ENCODE measurements at regions not wholly inside any gene's neighbourhood (a gene's known extent, or its start where the extent isn't known, plus 50 kb on each side); places are given as distances from the start of the nearest gene placed in this dataset.

DNA sequence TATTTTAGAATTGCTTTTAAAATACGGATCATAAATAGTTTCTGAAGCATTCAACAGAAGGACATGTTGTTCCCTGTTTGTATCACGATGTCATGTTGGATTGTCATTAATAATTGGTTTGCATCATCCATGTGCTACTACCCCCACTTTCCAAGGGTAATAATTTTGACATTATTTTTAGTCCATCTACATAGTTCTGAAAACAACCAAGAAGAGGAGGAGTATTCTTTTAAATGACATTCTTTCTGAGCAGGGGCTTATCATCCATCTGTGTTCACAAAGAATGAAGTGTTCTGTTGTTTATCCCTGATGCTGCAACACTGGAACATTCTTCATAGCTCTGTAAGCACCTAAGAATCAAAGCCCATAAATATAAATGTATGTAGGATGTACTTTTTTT is 151.0 kb upstream of the CITED2 start:
- Histone ChIP-seq H3K4me2 (ENCODE audit: low read length) (no peak overlapping the region), H3K9ac (ENCODE audit: low read length) (no peak overlapping the region), H3F3A (ENCODE audit: insufficient read depth, low read length, poor library complexity, severe bottlenecking) (no peaks in the 10 kb centered on the region), H2AFZ (ENCODE audit: low read depth, low read length) (no peak overlapping the region), H3K9me3 (ENCODE audit: low read length) (no peaks in the 10 kb centered on the region), H3K27me3 (ENCODE audit: insufficient read depth, low read depth, low read length) (no peaks in the 10 kb centered on the region), H3K27ac (ENCODE audit: low read length) (no peak overlapping the region), H3K4me3 (ENCODE audit: low read length) (no peak overlapping the region), H3K36me3 (ENCODE audit: insufficient read depth, low read length) (no peaks in the 10 kb centered on the region), H4K20me1 (ENCODE audit: insufficient read depth) (no peaks in the 10 kb centered on the region), H3K9me2 (ENCODE audit: insufficient read depth, low read length) (no peaks in the 10 kb centered on the region), H3K79me2 (replicated peaks; ENCODE audit: insufficient read depth, low read length) (no peaks in the 10 kb centered on the region)
- no peak for TF ChIP-seq MXI1 (conservative IDR thresholded peaks at IDR 0.05; ENCODE audit: poor library complexity, severe bottlenecking)
- TF ChIP-seq REST (IDR thresholded peaks at IDR 0.05; ENCODE audit: borderline replicate concordance), result no peak
- no peak for TF ChIP-seq SMC3 (conservative IDR thresholded peaks at IDR 0.05; ENCODE audit: poor library complexity)
- no peak for TF ChIP-seq EZH2 (IDR thresholded peaks at IDR 0.05; ENCODE audit: borderline replicate concordance, insufficient read depth, low read length, poor library complexity, severe bottlenecking)
- TF ChIP-seq EP300 (conservative IDR thresholded peaks at IDR 0.05; ENCODE audit: poor library complexity, severe bottlenecking), result no peak
- TF ChIP-seq TAF1 (IDR thresholded peaks at IDR 0.05; ENCODE audit: low read depth), result no peak
- TF ChIP-seq POLR2AphosphoS5 (IDR thresholded peaks at IDR 0.05), result no peak
- TF ChIP-seq RAD21 (conservative IDR thresholded peaks at IDR 0.05), result no peak
- TF ChIP-seq CTCF (IDR thresholded peaks at IDR 0.05; ENCODE audit: poor library complexity, severe bottlenecking), result no peak

GRCh38 chr6:139523986-139524385 is 149.5 kb upstream of the CITED2 start:
- Histone ChIP-seq H4K20me1 (ENCODE audit: insufficient read depth) (no peaks in the 10 kb centered on the region), H3F3A (ENCODE audit: insufficient read depth, low read length, poor library complexity, severe bottlenecking) (no peaks in the 10 kb centered on the region), H3K9me3 (ENCODE audit: low read length) (no peaks in the 10 kb centered on the region), H3K4me2 (ENCODE audit: low read length) (no peak overlapping the region), H3K27me3 (ENCODE audit: insufficient read depth, low read depth, low read length) (no peaks in the 10 kb centered on the region), H3K36me3 (ENCODE audit: insufficient read depth, low read length) (no peaks in the 10 kb centered on the region), H3K9me2 (ENCODE audit: insufficient read depth, low read length) (no peaks in the 10 kb centered on the region), H3K27ac (ENCODE audit: low read length) (no peak overlapping the region), H3K4me3 (ENCODE audit: low read length) (no peak overlapping the region), H2AFZ (ENCODE audit: low read depth, low read length) (no peak overlapping the region), H3K79me2 (replicated peaks; ENCODE audit: insufficient read depth, low read length) (no peaks in the 10 kb centered on the region), H3K9ac (ENCODE audit: low read length) (no peak overlapping the region)
- TF ChIP-seq MXI1 (conservative IDR thresholded peaks at IDR 0.05; ENCODE audit: poor library complexity, severe bottlenecking), result no peak
- TF ChIP-seq EZH2 (IDR thresholded peaks at IDR 0.05; ENCODE audit: borderline replicate concordance, insufficient read depth, low read length, poor library complexity, severe bottlenecking), result no peak
- no peak for TF ChIP-seq POLR2AphosphoS5 (IDR thresholded peaks at IDR 0.05)
- no peak for TF ChIP-seq CTCF (IDR thresholded peaks at IDR 0.05; ENCODE audit: poor library complexity, severe bottlenecking)
- TF ChIP-seq SMC3 (conservative IDR thresholded peaks at IDR 0.05; ENCODE audit: poor library complexity), result no peak
- TF ChIP-seq RAD21 (conservative IDR thresholded peaks at IDR 0.05), result no peak
- no peak for TF ChIP-seq TAF1 (IDR thresholded peaks at IDR 0.05; ENCODE audit: low read depth)
- no peak for TF ChIP-seq EP300 (conservative IDR thresholded peaks at IDR 0.05; ENCODE audit: poor library complexity, severe bottlenecking)
- TF ChIP-seq REST (IDR thresholded peaks at IDR 0.05; ENCODE audit: borderline replicate concordance), result no peak

Measured in neural cell (in vitro differentiated cells).